ENCODE measurements at regions not wholly inside any gene's neighbourhood (a gene's known extent, or its start where the extent isn't known, plus 50 kb on each side); places are given as distances from the start of the nearest gene placed in this dataset.

DNA sequence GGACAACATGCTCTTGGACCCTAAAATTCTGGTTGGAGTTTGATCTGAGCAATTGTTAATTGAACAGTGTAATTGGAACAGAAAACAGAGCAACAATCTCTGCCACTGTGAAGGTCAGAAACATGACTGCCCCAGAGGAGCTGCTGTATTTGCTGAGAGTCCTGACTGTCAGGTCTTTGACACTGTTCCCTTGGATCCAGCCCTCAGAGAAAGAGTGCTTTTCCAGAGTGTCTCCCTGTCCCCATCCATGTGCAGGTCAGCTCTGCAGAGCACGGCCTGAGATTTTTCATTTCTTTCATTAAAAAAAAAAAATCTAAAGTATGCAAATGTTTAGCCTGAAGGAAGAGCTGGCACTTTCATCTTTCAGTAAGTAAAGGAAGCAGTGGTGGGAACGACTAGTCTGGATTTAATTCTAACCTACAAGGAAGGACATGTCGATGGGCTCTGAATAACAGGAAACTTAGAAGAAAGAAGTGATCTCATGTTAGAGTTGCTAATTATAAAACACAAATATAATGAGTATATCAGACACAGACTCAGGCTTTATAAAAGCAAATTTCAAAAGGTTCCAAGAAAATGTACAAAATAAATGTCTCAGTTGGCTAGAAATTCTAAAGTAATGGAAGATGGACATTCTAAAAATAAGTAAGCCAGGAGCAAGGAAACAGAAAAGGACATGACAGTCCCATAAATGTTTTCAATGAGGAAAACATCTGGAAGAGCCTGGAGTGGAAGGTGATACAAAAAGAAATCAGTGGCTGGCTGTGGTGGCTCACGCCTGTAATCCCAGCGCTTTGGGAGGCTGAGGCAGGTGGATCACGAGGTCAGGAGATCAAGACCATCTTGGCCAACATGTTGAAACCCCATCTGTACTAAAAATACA lies 876.5 kb downstream of the EPHA4 start:
- Mint-ChIP-seq H3K9me3 (peaks cover 2% of the 10 kb centered on the region), H3K27me3 (peaks cover 27% of the 10 kb centered on the region), H3K27ac (ENCODE audit: low read depth) (no peak overlapping the region), H3K36me3 (ENCODE audit: insufficient read depth) (no peaks in the 10 kb centered on the region), H3K4me1 (no peaks in the 10 kb centered on the region), H3K4me3 (no peak overlapping the region)
- DNase-seq (ENCODE audit: low spot score in 2 of 2) (no peak), ATAC-seq (replicated peaks; ENCODE audit: extremely low read depth, poor library complexity, severe bottlenecking) (no peak)

DNA sequence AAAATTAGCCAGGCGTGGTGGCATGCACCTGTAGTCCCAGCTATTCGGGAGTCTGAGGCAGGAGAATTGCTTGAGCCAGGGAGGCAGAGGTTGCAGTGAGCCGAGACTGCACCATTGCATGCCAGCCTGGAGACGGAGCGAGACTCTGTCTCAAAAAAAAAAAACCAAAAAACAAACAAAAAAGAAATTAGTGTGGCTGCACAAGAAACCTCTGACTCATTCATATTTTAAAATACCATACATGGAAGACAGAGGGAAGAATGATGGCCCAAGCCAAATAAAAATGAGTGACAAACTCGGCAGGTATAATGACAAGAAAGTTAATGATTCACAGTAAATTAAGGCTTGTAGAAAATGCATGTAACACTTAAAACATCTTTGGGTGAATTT lies 875.8 kb downstream of the EPHA4 start:
- no peak overlapping the region for H3K27ac Mint-ChIP-seq (ENCODE audit: low read depth)

DNA sequence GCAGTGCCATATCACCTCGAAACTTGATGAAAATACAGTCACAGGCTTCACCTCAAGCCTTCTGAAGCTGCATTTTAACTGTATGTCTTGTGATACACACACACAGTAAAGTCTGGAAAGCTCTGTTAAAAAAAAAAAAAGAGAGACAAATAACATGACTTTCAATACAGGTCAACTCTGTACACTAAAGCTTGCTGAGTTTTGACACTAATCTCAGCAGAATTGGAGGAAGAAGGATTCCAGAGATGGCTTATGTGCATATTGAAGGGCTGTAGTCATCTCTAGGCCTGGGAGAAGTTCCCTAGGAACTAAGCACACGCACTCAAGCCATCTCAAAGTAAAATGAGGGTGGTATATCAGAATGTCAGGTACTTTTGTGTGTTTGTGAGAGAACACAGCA lies 875.1 kb downstream of the EPHA4 start:
- ATAC-seq (replicated peaks; ENCODE audit: extremely low read depth, poor library complexity, severe bottlenecking) (no peak), DNase-seq (ENCODE audit: low spot score in 2 of 2) (no peak)
- H3K27me3 Mint-ChIP-seq = peaks cover 27% of the 10 kb centered on the region
- peaks cover 11% of the 10 kb centered on the region for H3K9me3 Mint-ChIP-seq
- no peak overlapping the region for H3K27ac Mint-ChIP-seq (ENCODE audit: low read depth)
- no peaks in the 10 kb centered on the region for H3K4me1 Mint-ChIP-seq
- no peaks in the 10 kb centered on the region for H3K36me3 Mint-ChIP-seq (ENCODE audit: insufficient read depth)
- H3K4me3 Mint-ChIP-seq = no peak overlapping the region

More for the DNA sequence above, 875.8 kb downstream of the EPHA4 start:
- DNase-seq (ENCODE audit: low spot score in 2 of 2) (no peak), ATAC-seq (replicated peaks; ENCODE audit: extremely low read depth, poor library complexity, severe bottlenecking) (no peak)
- H3K27me3 Mint-ChIP-seq = peaks cover 27% of the 10 kb centered on the region
- H3K9me3 Mint-ChIP-seq = peaks cover 8% of the 10 kb centered on the region
- H3K4me3 Mint-ChIP-seq = no peak overlapping the region
- no peaks in the 10 kb centered on the region for H3K4me1 Mint-ChIP-seq
- no peaks in the 10 kb centered on the region for H3K36me3 Mint-ChIP-seq (ENCODE audit: insufficient read depth)

GRCh38 chr2:220701115-220701514 lies 871.0 kb downstream of the EPHA4 start:
- Mint-ChIP-seq H3K4me1 (no peaks in the 10 kb centered on the region), H3K27me3 (peaks cover 14% of the 10 kb centered on the region), H3K27ac (ENCODE audit: low read depth) (no peak overlapping the region), H3K36me3 (ENCODE audit: insufficient read depth) (no peaks in the 10 kb centered on the region), H3K9me3 (peaks cover 11% of the 10 kb centered on the region), H3K4me3 (no peak overlapping the region)
- no peak for DNase-seq (ENCODE audit: low spot score in 2 of 2)
- ATAC-seq (replicated peaks; ENCODE audit: extremely low read depth, poor library complexity, severe bottlenecking) = no peak

GRCh38 chr2:220703279-220703678 lies 868.8 kb downstream of the EPHA4 start:
- no peak overlapping the region for H3K27ac Mint-ChIP-seq (ENCODE audit: low read depth)
- no peaks in the 10 kb centered on the region for H3K36me3 Mint-ChIP-seq (ENCODE audit: insufficient read depth)
- no peak for DNase-seq (ENCODE audit: low spot score in 2 of 2)
- peaks cover 11% of the 10 kb centered on the region for H3K9me3 Mint-ChIP-seq
- H3K4me3 Mint-ChIP-seq = no peak overlapping the region
- H3K4me1 Mint-ChIP-seq = no peaks in the 10 kb centered on the region
- peaks cover 14% of the 10 kb centered on the region for H3K27me3 Mint-ChIP-seq
- ATAC-seq (replicated peaks; ENCODE audit: extremely low read depth, poor library complexity, severe bottlenecking) = no peak

- no peak overlapping the region for H3K4me3 Mint-ChIP-seq
- no peak for DNase-seq (ENCODE audit: low spot score in 2 of 2)
- H3K9me3 Mint-ChIP-seq = peaks cover 11% of the 10 kb centered on the region
- ATAC-seq (replicated peaks; ENCODE audit: extremely low read depth, poor library complexity, severe bottlenecking) = no peak
- H3K27me3 Mint-ChIP-seq = peaks cover 15% of the 10 kb centered on the region
- no peaks in the 10 kb centered on the region for H3K4me1 Mint-ChIP-seq
- H3K36me3 Mint-ChIP-seq (ENCODE audit: insufficient read depth) = peaks cover 1% of the 10 kb centered on the region
- H3K27ac Mint-ChIP-seq (ENCODE audit: low read depth) = no peak overlapping the region
Observed at GRCh38 chr2:220704081-220704480, 868.0 kb downstream of the EPHA4 start.

- DNase-seq (ENCODE audit: low spot score in 2 of 2) (no peak), ATAC-seq (replicated peaks; ENCODE audit: extremely low read depth, poor library complexity, severe bottlenecking) (no peak)
- Mint-ChIP-seq H3K9me3 (peaks cover 11% of the 10 kb centered on the region), H3K27me3 (peaks cover 22% of the 10 kb centered on the region), H3K4me3 (no peak overlapping the region), H3K4me1 (no peaks in the 10 kb centered on the region), H3K27ac (ENCODE audit: low read depth) (no peak overlapping the region), H3K36me3 (ENCODE audit: insufficient read depth) (peaks cover 1% of the 10 kb centered on the region)
Observed at GRCh38 chr2:220704810-220705209, 867.3 kb downstream of the EPHA4 start.

- H3K9me3 Mint-ChIP-seq = peaks cover 9% of the 10 kb centered on the region
- H3K27me3 Mint-ChIP-seq = peaks cover 30% of the 10 kb centered on the region
- no peak overlapping the region for H3K4me3 Mint-ChIP-seq
- DNase-seq (ENCODE audit: low spot score in 2 of 2) = no peak
- ATAC-seq (replicated peaks; ENCODE audit: extremely low read depth, poor library complexity, severe bottlenecking) = no peak
- H3K4me1 Mint-ChIP-seq = no peaks in the 10 kb centered on the region
- no peak overlapping the region for H3K27ac Mint-ChIP-seq (ENCODE audit: low read depth)
- H3K36me3 Mint-ChIP-seq (ENCODE audit: insufficient read depth) = peaks cover 1% of the 10 kb centered on the region
Observed at GRCh38 chr2:220705678-220706077, 866.4 kb downstream of the EPHA4 start.

DNA sequence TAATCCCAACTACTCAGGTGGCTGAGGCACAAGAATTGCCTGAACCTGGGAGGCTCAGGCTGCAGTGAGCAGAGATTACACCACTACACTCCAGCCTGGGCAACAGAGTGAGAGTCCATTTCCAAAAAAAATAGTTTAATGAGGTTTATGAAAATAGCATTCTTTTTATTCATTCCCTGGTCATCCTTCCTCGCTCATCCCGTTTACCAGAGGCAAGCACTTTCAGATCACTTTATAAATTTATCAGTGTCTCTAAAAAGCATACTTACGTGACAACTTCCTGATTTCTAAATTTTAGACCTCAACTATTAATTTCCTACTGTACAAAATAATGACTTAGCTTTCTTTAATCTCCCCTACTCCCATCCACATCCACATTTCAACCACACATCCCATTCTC lies 864.8 kb downstream of the EPHA4 start:
- no peaks in the 10 kb centered on the region for H3K9me3 Mint-ChIP-seq
- no peak overlapping the region for H3K4me3 Mint-ChIP-seq
- ATAC-seq (replicated peaks; ENCODE audit: extremely low read depth, poor library complexity, severe bottlenecking) (no peak), DNase-seq (ENCODE audit: low spot score in 2 of 2) (no peak)
- peaks cover 34% of the 10 kb centered on the region for H3K27me3 Mint-ChIP-seq
- no peak overlapping the region for H3K27ac Mint-ChIP-seq (ENCODE audit: low read depth)
- peaks cover 1% of the 10 kb centered on the region for H3K36me3 Mint-ChIP-seq (ENCODE audit: insufficient read depth)
- H3K4me1 Mint-ChIP-seq = no peaks in the 10 kb centered on the region

DNA sequence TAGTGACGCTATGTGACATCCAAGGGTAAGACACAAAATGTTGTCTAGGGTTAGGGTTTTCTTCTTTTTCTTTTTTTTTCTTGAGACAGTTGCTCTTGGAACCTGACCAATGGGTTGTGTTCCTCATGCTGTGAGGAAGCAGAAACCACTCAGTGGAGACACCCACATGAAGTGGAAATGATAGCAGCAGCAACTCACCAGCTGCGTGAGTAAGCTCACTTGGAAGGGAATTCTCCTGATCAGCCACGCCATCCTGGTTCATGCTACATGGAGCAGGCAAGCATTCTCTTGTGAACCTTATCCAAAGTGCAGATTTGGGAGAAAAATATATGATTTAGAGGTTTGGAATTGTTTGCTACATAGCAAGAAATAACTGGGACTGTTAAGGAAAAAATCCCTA lies 863.7 kb downstream of the EPHA4 start:
- no peaks in the 10 kb centered on the region for H3K4me1 Mint-ChIP-seq
- no peaks in the 10 kb centered on the region for H3K9me3 Mint-ChIP-seq
- H3K36me3 Mint-ChIP-seq (ENCODE audit: insufficient read depth) = peaks cover 1% of the 10 kb centered on the region
- H3K27me3 Mint-ChIP-seq = peaks cover 34% of the 10 kb centered on the region
- no peak for DNase-seq (ENCODE audit: low spot score in 2 of 2)
- no peak overlapping the region for H3K27ac Mint-ChIP-seq (ENCODE audit: low read depth)
- ATAC-seq (replicated peaks; ENCODE audit: extremely low read depth, poor library complexity, severe bottlenecking) = no peak
- no peak overlapping the region for H3K4me3 Mint-ChIP-seq

DNA sequence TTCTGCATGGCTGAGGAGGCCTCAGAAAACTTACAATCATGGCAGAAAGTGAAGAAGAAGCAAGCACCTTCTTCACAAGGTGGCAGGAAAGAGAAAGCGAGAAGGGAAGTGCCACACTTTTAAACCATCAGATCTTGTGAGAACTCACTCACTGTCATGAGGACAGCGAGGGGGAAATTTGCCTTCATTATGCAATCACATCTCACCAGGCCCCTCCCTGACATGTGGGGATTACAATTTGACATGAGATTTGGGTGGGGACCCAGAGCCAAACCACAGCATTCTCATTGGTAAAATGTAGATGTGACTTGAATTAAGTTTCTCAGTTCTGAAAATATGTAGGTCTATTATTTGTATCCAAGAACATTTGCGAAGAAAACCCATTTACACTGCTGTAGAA lies 854.8 kb downstream of the EPHA4 start:
- H3K4me1 Mint-ChIP-seq = no peaks in the 10 kb centered on the region
- no peak overlapping the region for H3K4me3 Mint-ChIP-seq
- no peak overlapping the region for H3K27ac Mint-ChIP-seq (ENCODE audit: low read depth)
- H3K27me3 Mint-ChIP-seq = peaks cover 29% of the 10 kb centered on the region
- ATAC-seq (replicated peaks; ENCODE audit: extremely low read depth, poor library complexity, severe bottlenecking) (no peak), DNase-seq (ENCODE audit: low spot score in 2 of 2) (no peak)
- no peaks in the 10 kb centered on the region for H3K36me3 Mint-ChIP-seq (ENCODE audit: insufficient read depth)
- no peaks in the 10 kb centered on the region for H3K9me3 Mint-ChIP-seq

GRCh38 chr2:220736778-220737177 lies 835.3 kb downstream of the EPHA4 start:
- Mint-ChIP-seq H3K9me3 (no peaks in the 10 kb centered on the region), H3K36me3 (ENCODE audit: insufficient read depth) (no peaks in the 10 kb centered on the region), H3K27ac (ENCODE audit: low read depth) (no peak overlapping the region), H3K27me3 (peaks cover 29% of the 10 kb centered on the region), H3K4me3 (no peak overlapping the region), H3K4me1 (no peaks in the 10 kb centered on the region)
- ATAC-seq (replicated peaks; ENCODE audit: extremely low read depth, poor library complexity, severe bottlenecking) = no peak
- no peak for DNase-seq (ENCODE audit: low spot score in 2 of 2)

- no peak for DNase-seq (ENCODE audit: low spot score in 2 of 2)
- ATAC-seq (replicated peaks; ENCODE audit: extremely low read depth, poor library complexity, severe bottlenecking) = no peak
- H3K27ac Mint-ChIP-seq (ENCODE audit: low read depth) = no peak overlapping the region
- no peaks in the 10 kb centered on the region for H3K36me3 Mint-ChIP-seq (ENCODE audit: insufficient read depth)
- H3K27me3 Mint-ChIP-seq = peaks cover 32% of the 10 kb centered on the region
- no peaks in the 10 kb centered on the region for H3K9me3 Mint-ChIP-seq
- no peak overlapping the region for H3K4me3 Mint-ChIP-seq
- H3K4me1 Mint-ChIP-seq = no peaks in the 10 kb centered on the region
Observed at GRCh38 chr2:220743203-220743602, 828.9 kb downstream of the EPHA4 start.

All from central memory CD8-positive, alpha-beta T cell (primary cell).